GM23338 (cell line): ENCODE measurements at regions not wholly inside any gene's neighbourhood (a gene's known extent, or its start where the extent isn't known, plus 50 kb on each side); places are given as distances from the start of the nearest gene placed in this dataset.
A peak's percentile ranks its signal among the peaks of the same experiment; 100 is the strongest.

Experiments
- ATAC-seq: fragments of 200-7000 bp; cut with Tn5 transposase; 3 replicates; pipeline ENCODE4 v1.9.1; 2020
- DNase-seq: peaks from one replicate; pipeline ENCODE4 v3.0.0-alpha.2; 2015; ENCODE audit warnings: low spot score
- H2AFZ ChIP-seq: fragments of 200-600 bp; sonication (generic); 2 replicates; pipeline ENCODE4 v1.8.0; 2016; ENCODE audit warnings: antibody characterized with exemption, mild to moderate bottlenecking, moderate library complexity
- H3F3A ChIP-seq: fragments of 200-600 bp; sonication (generic); replicated peaks from 2 replicates; pipeline ENCODE4 v1.8.0; 2017; ENCODE audit warnings: antibody characterized with exemption, mixed run types, low read depth
- H3K27ac ChIP-seq: fragments of 200-600 bp; sonication (generic); 2 replicates; pipeline ENCODE4 v1.6.1; 2016; ENCODE audit warnings: low read depth
- H3K27me3 ChIP-seq: fragments of 200-600 bp; sonication (generic); 2 replicates; pipeline ENCODE4 v1.8.0; 2016; ENCODE audit warnings: mild to moderate bottlenecking, mixed run types, moderate library complexity; ENCODE audit not compliant: insufficient read depth
- H3K36me3 ChIP-seq: fragments of 200-600 bp; sonication (generic); 2 replicates; pipeline ENCODE4 v1.8.0; 2016; ENCODE audit warnings: mild to moderate bottlenecking; ENCODE audit not compliant: insufficient read depth
- H3K4me1 ChIP-seq: fragments of 200-600 bp; sonication (generic); 2 replicates; pipeline ENCODE4 v1.8.0; 2016; ENCODE audit warnings: mild to moderate bottlenecking, moderate library complexity; ENCODE audit not compliant: insufficient read depth
- H3K4me2 ChIP-seq: fragments of 200-600 bp; sonication (generic); 2 replicates; pipeline ENCODE4 v1.7.1; 2017; ENCODE audit warnings: mixed run types
- H3K4me3 ChIP-seq: fragments of 200-600 bp; sonication (generic); 2 replicates; pipeline ENCODE4 v1.6.1; 2016; ENCODE audit warnings: mixed run types
- H3K79me2 ChIP-seq: fragments of 200-600 bp; sonication (generic); replicated peaks from 2 replicates; pipeline ENCODE4 v1.8.0; 2017; ENCODE audit warnings: mild to moderate bottlenecking; ENCODE audit not compliant: insufficient read depth
- H3K9me2 ChIP-seq: fragments of 200-600 bp; sonication (generic); 2 replicates; pipeline ENCODE4 v1.8.0; 2017; ENCODE audit not compliant: insufficient read depth
- H4K20me1 ChIP-seq: fragments of 200-600 bp; sonication (generic); replicated peaks from 2 replicates; pipeline ENCODE4 v1.8.0; 2017; ENCODE audit warnings: mild to moderate bottlenecking; ENCODE audit not compliant: insufficient read depth
- H3K27ac Mint-ChIP-seq: 2 replicates; pipeline ENCODE4 v1.8.0; 2020; ENCODE audit warnings: inconsistent platforms, mild to moderate bottlenecking, moderate library complexity, mixed read lengths
- H3K27me3 Mint-ChIP-seq: 3 replicates; pipeline ENCODE4 v1.8.0; 2022; ENCODE audit warnings: low read depth, mild to moderate bottlenecking, moderate library complexity, mixed read lengths, inconsistent platforms; ENCODE audit not compliant: insufficient read depth, poor library complexity
- H3K36me3 Mint-ChIP-seq: 3 replicates; pipeline ENCODE4 v1.8.0; 2021; ENCODE audit warnings: low read depth, mild to moderate bottlenecking, inconsistent platforms, moderate library complexity, mixed read lengths
- H3K4me1 Mint-ChIP-seq: 3 replicates; pipeline ENCODE4 v1.8.0; 2020; ENCODE audit warnings: mild to moderate bottlenecking, inconsistent platforms, mixed read lengths
- H3K4me3 Mint-ChIP-seq: 3 replicates; pipeline ENCODE4 v1.8.0; 2021; ENCODE audit warnings: moderate library complexity, mild to moderate bottlenecking, inconsistent platforms, mixed read lengths
- H3K9me3 Mint-ChIP-seq: 3 replicates; pipeline ENCODE4 v1.8.0; 2020; ENCODE audit warnings: moderate library complexity, mild to moderate bottlenecking, inconsistent platforms, mixed read lengths
- CREB1 ChIP-seq: fragments of 250-450 bp; sonication (Bioruptor Pico); IDR thresholded peaks from 2 replicates; pipeline ENCODE4 v1.5.0; 2020; ENCODE audit warnings: low read depth, mild to moderate bottlenecking, moderate library complexity
- EZH2 ChIP-seq: fragments of 200-600 bp; sonication (generic); IDR thresholded peaks from one replicate; pipeline ENCODE4 v1.8.0; 2017; ENCODE audit warnings: antibody characterized with exemption, mild to moderate bottlenecking, low read depth; ENCODE audit not compliant: unreplicated experiment
- EZH2phosphoT487 ChIP-seq: fragments of 200-600 bp; sonication (generic); IDR thresholded peaks from one replicate; pipeline ENCODE4 v1.8.1; 2018; ENCODE audit warnings: antibody characterized with exemption; ENCODE audit not compliant: unreplicated experiment
- JUNB ChIP-seq: IDR thresholded peaks from one replicate; pipeline ENCODE4 v1.6.1; 2016; ENCODE audit warnings: antibody characterized with exemption; ENCODE audit not compliant: unreplicated experiment
- NANOG ChIP-seq: IDR thresholded peaks from 2 replicates; pipeline ENCODE4 v1.6.1; 2016; ENCODE audit warnings: antibody characterized with exemption, borderline replicate concordance
- POLR2AphosphoS5 ChIP-seq: IDR thresholded peaks from 2 replicates; pipeline ENCODE4 v1.6.1; 2016; ENCODE audit warnings: antibody characterized with exemption, low read depth
- STAT1 ChIP-seq: IDR thresholded peaks from one replicate; pipeline ENCODE4 v1.6.1; 2016; ENCODE audit warnings: antibody characterized with exemption; ENCODE audit not compliant: unreplicated experiment
- ZNF114 ChIP-seq: fragments of 250-450 bp; sonication (Bioruptor Pico); IDR thresholded peaks from 2 replicates; pipeline ENCODE4 v1.5.0; 2020; ENCODE audit warnings: mild to moderate bottlenecking, moderate library complexity
- ZNF331 ChIP-seq: fragments of 250-450 bp; sonication (Bioruptor Pico); IDR thresholded peaks from 2 replicates; pipeline ENCODE4 v1.5.0; 2020; ENCODE audit warnings: low read depth, mild to moderate bottlenecking, moderate library complexity
- TF ChIP-seq, protein P1 (sequence below): IDR thresholded peaks from one replicate; pipeline ENCODE4 v1.6.1; 2018; ENCODE audit warnings: antibody characterized with exemption; ENCODE audit not compliant: unreplicated experiment
- TF ChIP-seq, protein P2 (sequence below): fragments of 250-450 bp; sonication (Bioruptor Pico); IDR thresholded peaks from 2 replicates; pipeline ENCODE4 v1.5.0; 2020; ENCODE audit warnings: mild to moderate bottlenecking, moderate library complexity
- TF ChIP-seq, protein P3 (sequence below): IDR thresholded peaks from 2 replicates; pipeline ENCODE4 v1.6.1; 2016; ENCODE audit warnings: antibody characterized with exemption
- TF ChIP-seq, protein P4 (sequence below), 2 experiments: fragments of 200-600 bp in 1 of 2; sonication (generic) in 1 of 2; conservative IDR thresholded peaks; 2 replicates each; pipeline versions ENCODE4 v1.5.1 to v1.6.1; 2016 to 2017; ENCODE audit warnings: antibody characterized with exemption in 2 of 2, low read depth in 2 of 2, mild to moderate bottlenecking in 2 of 2, moderate library complexity in 1 of 2

DNA sequence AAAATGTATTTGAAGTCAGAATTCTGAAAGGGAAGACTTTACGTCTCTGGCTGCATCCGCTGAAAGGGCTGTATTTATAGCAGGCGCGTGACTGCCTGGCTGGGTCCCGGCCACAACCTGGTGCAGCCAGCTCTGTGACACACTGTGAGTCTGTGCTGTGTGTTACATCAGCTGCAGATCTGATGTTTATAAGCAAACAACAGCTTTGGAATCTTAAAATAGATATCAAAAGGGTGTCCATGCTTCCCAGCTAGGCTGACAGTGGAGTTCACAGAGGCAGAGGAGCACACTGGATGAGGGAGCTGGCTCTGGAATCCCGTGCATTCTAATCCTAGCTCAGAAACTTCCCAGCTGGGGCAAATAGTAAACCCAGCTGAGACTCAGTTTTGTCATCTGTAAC is 433.4 kb upstream of the BRINP1 start:
- Histone ChIP-seq H3K79me2 (no peaks in the 10 kb centered on the region), H3K4me3 (no peak overlapping the region), H3K4me2 (no peak overlapping the region), H4K20me1 (no peaks in the 10 kb centered on the region), H3K4me1 (no peaks in the 10 kb centered on the region), H3K9me2 (peaks cover 4% of the 10 kb centered on the region; the same call in 1 of the 2 replicates), H3K36me3 (no peaks in the 10 kb centered on the region), H3F3A (no peaks in the 10 kb centered on the region), H3K27me3 (no peaks in the 10 kb centered on the region), H2AFZ (peak overlapping the region; percentile 94; the same call in 1 of the 2 replicates), H3K27ac (no peak overlapping the region)
- ATAC-seq (peak; percentile 62), DNase-seq (peak; percentile 3)
- H3K36me3 Mint-ChIP-seq = no peaks in the 10 kb centered on the region
- TF ChIP-seq, protein P1, sequence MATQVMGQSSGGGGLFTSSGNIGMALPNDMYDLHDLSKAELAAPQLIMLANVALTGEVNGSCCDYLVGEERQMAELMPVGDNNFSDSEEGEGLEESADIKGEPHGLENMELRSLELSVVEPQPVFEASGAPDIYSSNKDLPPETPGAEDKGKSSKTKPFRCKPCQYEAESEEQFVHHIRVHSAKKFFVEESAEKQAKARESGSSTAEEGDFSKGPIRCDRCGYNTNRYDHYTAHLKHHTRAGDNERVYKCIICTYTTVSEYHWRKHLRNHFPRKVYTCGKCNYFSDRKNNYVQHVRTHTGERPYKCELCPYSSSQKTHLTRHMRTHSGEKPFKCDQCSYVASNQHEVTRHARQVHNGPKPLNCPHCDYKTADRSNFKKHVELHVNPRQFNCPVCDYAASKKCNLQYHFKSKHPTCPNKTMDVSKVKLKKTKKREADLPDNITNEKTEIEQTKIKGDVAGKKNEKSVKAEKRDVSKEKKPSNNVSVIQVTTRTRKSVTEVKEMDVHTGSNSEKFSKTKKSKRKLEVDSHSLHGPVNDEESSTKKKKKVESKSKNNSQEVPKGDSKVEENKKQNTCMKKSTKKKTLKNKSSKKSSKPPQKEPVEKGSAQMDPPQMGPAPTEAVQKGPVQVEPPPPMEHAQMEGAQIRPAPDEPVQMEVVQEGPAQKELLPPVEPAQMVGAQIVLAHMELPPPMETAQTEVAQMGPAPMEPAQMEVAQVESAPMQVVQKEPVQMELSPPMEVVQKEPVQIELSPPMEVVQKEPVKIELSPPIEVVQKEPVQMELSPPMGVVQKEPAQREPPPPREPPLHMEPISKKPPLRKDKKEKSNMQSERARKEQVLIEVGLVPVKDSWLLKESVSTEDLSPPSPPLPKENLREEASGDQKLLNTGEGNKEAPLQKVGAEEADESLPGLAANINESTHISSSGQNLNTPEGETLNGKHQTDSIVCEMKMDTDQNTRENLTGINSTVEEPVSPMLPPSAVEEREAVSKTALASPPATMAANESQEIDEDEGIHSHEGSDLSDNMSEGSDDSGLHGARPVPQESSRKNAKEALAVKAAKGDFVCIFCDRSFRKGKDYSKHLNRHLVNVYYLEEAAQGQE = no peak
- TF ChIP-seq, protein P2, sequence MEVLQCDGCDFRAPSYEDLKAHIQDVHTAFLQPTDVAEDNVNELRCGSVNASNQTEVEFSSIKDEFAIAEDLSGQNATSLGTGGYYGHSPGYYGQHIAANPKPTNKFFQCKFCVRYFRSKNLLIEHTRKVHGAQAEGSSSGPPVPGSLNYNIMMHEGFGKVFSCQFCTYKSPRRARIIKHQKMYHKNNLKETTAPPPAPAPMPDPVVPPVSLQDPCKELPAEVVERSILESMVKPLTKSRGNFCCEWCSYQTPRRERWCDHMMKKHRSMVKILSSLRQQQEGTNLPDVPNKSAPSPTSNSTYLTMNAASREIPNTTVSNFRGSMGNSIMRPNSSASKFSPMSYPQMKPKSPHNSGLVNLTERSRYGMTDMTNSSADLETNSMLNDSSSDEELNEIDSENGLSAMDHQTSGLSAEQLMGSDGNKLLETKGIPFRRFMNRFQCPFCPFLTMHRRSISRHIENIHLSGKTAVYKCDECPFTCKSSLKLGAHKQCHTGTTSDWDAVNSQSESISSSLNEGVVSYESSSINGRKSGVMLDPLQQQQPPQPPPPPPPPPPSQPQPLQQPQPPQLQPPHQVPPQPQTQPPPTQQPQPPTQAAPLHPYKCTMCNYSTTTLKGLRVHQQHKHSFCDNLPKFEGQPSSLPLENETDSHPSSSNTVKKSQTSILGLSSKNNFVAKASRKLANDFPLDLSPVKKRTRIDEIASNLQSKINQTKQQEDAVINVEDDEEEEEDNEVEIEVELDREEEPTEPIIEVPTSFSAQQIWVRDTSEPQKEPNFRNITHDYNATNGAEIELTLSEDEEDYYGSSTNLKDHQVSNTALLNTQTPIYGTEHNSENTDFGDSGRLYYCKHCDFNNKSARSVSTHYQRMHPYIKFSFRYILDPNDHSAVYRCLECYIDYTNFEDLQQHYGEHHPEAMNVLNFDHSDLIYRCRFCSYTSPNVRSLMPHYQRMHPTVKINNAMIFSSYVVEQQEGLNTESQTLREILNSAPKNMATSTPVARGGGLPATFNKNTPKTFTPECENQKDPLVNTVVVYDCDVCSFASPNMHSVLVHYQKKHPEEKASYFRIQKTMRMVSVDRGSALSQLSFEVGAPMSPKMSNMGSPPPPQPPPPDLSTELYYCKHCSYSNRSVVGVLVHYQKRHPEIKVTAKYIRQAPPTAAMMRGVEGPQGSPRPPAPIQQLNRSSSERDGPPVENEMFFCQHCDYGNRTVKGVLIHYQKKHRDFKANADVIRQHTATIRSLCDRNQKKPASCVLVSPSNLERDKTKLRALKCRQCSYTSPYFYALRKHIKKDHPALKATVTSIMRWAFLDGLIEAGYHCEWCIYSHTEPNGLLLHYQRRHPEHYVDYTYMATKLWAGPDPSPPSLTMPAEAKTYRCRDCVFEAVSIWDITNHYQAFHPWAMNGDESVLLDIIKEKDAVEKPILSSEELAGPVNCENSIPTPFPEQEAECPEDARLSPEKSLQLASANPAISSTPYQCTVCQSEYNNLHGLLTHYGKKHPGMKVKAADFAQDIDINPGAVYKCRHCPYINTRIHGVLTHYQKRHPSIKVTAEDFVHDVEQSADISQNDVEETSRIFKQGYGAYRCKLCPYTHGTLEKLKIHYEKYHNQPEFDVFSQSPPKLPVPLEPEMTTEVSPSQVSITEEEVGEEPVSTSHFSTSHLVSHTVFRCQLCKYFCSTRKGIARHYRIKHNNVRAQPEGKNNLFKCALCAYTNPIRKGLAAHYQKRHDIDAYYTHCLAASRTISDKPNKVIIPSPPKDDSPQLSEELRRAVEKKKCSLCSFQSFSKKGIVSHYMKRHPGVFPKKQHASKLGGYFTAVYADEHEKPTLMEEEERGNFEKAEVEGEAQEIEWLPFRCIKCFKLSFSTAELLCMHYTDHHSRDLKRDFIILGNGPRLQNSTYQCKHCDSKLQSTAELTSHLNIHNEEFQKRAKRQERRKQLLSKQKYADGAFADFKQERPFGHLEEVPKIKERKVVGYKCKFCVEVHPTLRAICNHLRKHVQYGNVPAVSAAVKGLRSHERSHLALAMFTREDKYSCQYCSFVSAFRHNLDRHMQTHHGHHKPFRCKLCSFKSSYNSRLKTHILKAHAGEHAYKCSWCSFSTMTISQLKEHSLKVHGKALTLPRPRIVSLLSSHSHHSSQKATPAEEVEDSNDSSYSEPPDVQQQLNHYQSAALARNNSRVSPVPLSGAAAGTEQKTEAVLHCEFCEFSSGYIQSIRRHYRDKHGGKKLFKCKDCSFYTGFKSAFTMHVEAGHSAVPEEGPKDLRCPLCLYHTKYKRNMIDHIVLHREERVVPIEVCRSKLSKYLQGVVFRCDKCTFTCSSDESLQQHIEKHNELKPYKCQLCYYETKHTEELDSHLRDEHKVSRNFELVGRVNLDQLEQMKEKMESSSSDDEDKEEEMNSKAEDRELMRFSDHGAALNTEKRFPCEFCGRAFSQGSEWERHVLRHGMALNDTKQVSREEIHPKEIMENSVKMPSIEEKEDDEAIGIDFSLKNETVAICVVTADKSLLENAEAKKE (CRISPR knock-in tag) = no peak
- TF ChIP-seq, protein P3, sequence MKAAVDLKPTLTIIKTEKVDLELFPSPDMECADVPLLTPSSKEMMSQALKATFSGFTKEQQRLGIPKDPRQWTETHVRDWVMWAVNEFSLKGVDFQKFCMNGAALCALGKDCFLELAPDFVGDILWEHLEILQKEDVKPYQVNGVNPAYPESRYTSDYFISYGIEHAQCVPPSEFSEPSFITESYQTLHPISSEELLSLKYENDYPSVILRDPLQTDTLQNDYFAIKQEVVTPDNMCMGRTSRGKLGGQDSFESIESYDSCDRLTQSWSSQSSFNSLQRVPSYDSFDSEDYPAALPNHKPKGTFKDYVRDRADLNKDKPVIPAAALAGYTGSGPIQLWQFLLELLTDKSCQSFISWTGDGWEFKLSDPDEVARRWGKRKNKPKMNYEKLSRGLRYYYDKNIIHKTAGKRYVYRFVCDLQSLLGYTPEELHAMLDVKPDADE = no peak
- TF ChIP-seq ZNF331 (CRISPR knock-in tag) (no peak), JUNB (no peak), ZNF114 (CRISPR knock-in tag) (no peak), CREB1 (CRISPR knock-in tag) (no peak), POLR2AphosphoS5 (no peak), EZH2phosphoT487 (no peak), STAT1 (no peak), NANOG (no peak), EZH2 (no peak)
- TF ChIP-seq, protein P4, sequence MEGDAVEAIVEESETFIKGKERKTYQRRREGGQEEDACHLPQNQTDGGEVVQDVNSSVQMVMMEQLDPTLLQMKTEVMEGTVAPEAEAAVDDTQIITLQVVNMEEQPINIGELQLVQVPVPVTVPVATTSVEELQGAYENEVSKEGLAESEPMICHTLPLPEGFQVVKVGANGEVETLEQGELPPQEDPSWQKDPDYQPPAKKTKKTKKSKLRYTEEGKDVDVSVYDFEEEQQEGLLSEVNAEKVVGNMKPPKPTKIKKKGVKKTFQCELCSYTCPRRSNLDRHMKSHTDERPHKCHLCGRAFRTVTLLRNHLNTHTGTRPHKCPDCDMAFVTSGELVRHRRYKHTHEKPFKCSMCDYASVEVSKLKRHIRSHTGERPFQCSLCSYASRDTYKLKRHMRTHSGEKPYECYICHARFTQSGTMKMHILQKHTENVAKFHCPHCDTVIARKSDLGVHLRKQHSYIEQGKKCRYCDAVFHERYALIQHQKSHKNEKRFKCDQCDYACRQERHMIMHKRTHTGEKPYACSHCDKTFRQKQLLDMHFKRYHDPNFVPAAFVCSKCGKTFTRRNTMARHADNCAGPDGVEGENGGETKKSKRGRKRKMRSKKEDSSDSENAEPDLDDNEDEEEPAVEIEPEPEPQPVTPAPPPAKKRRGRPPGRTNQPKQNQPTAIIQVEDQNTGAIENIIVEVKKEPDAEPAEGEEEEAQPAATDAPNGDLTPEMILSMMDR (conservative IDR thresholded peaks at IDR 0.05; ENCODE audit: low read depth in 2 of 2) = no peak
- peaks cover 6% of the 10 kb centered on the region; the same call in 2 of the 3 replicates for H3K4me1 Mint-ChIP-seq
- H3K27ac Mint-ChIP-seq = peak overlapping the region; percentile 43; the same call in 1 of the 2 replicates
- H3K27me3 Mint-ChIP-seq = peaks cover 2% of the 10 kb centered on the region
- H3K9me3 Mint-ChIP-seq = no peaks in the 10 kb centered on the region
- H3K4me3 Mint-ChIP-seq = no peak overlapping the region
